Suppressor macrophage treated with lipopolysaccharide for 1 hour (primary cell): ENCODE measurements at regions not wholly inside any gene's neighbourhood (a gene's known extent, or its start where the extent isn't known, plus 50 kb on each side); places are given as distances from the start of the nearest gene placed in this dataset.

Source experiments
- DNase-seq, 3 donors: peaks; one replicate each; pipeline ENCODE4 v3.0.0-alpha.2; 2020 to 2022

DNA sequence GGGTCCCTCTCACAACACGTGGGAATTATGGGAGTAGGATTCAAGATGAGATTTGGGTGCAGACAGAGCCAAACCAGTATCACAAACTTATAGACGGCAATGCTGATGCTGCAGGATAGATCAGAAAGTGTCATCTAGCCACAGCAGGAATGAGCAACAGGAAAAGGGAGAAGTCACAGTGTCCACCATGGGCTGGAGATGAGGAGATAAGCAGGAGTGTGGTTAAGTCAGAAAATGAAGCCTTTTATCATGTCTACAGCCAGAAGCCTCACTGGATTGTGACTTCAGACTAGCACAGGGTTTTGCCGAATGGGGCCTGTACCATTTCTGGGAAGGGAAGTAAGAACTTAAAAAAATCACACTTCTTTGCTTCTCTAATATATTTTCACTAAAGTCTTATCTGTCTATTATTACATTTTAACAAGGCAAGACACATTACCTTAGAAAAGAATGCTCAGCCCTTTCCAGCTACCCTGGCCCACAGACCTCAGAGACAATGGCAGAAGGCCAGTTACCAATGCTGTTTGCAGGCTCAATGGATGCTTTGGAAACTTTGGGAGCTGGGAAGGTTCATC, 490.2 kb upstream of the SALL1 start:
- no peak for DNase-seq

DNA sequence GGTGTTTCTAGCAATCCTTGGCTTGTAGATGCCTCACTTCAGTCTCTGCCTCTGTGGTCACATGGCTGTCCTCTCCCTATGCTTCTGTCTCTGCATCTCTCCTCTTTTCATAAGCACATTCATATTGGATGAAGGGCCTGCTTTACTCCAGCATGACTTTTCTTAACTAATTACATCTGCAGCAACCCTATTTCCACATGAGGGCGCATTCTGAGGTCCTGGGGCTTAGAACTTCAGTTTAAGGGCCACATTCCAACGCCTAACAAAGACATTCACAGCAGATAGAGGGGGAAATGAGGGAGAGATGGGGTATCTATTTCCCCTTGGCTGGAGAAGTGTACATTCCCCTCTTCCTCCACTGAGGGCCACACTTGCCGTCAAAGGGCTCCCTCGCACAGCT, 489.1 kb upstream of the SALL1 start:
- DNase-seq = no peak

DNA sequence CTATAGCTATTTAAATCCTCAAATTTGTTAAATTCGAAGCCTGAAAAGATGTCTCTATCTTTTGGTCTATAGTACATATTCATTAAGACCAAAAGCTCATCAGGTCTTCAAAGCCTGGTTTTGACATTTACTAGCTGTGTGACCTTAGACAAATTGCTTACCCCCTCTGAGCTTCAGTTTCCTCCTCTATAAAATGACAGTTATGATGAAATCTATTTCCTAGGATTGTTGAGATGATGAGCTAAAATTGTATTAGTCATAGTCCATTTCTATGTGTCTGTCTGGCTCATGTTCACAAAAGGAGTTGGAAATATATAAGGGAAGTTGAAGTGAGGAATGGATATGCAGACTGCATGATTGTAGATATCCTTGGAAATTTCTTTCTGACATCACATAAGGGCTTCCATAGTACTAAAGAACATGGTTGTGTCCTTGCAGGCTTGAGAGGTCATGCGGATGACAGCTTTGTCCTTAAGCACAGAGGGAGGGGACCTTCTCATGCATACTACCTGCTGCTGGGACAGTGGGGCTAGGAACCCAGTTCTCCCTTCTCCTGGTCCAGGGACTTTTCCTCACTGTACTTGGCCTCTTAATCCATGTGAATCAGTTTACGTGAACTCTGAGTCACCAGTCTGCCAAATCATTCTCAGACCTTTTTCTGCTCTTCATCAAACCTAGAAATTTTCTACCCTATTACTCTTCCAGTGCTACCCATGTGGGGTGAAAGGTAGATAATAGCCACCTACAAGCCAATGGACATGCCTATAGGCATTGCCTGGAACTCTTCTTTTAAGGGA, 487.5 kb upstream of the SALL1 start:
- no peak for DNase-seq

DNA sequence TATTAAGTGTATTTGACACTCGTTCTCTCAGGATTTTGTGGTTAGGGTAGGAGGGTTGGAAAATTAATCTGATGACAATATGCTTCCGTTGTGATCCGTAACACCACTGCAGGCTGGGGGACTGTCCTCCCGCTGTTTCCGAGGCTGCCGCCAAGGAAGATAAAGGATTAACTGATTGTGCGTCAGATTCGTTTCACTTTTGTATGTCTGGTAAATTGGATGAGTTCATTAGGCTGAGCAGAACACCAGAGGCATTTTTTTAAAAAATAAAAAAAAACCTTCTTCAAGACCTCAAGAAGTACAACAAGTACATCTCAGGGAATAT, 486.7 kb upstream of the SALL1 start:
- DNase-seq = no peak

DNA sequence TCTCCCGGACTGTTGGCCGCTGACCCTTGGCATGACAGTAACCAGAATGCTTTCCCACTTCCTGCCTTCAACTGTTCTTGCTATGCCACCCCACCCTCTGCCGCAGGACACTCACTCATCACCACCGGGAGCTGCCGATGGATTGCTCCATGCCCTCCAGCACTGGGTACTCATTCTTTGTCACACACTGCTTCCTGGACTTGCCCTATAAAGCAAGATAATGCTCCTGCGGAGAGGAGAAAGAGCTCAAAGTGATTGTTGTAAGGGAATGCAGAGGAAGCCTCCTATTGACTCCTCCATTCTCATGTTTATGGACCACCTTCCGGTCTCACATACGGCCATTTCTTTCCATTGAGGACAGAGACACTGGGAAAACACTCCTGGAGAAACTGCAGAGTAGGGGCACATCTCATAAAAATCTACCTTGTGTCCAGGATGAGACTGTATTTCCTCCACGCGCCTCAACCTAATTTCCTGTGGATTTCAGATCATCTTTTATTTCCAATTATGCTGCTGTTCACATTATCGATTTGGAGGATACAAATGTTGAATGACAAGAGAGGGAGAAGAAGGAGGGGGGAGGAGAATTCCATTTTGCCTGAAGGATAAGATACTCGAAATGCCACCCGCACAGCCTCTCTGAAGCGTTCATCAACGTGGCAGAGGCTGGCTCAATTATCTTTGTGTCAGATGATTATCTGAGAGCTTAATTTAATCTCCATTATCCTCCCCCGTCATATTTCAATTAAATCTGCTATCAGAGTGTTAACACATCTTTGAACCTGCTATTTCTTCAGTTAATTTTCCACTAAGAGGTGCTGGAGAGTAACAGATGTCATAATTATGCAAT, 486.1 kb upstream of the SALL1 start:
- DNase-seq = no peak

DNA sequence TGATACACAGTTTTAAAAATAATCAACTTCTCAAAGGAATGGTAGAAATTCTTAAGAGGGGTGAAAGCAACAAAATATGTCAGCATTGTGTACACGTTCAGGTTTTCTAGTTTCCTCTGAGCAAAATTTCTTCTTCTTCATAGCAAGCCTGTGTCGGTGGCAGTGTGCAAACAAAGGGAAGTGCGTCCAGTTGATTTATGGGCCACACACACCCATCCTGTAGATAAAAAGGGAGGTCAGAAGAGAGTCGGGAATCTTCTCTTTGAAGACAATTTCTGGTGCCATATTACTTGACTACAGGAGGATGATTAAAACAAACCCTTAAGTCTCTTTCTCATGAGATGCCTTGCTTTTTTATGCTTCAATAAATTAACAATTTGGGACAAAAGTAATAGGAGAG, 484.1 kb upstream of the SALL1 start:
- no peak for DNase-seq

DNA sequence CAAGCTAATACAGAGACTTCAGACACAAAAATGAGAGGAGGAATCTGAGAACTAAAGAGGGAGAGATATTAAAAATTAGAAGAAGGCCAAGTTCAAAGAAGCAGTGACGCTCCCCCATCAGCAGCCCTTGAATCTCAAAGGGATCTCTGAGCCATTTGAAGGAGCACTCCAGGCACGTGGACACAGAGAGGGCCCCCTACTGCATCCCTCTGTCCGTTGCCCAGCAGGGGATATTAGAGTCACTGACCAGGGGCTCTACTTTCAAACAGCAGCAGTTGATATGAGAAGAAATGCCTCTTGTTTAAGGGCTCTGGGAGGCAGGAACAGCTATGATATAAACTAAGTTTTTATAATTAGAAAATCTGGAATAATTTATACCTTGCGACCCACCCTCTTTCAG, 479.0 kb upstream of the SALL1 start:
- DNase-seq = no peak

DNA sequence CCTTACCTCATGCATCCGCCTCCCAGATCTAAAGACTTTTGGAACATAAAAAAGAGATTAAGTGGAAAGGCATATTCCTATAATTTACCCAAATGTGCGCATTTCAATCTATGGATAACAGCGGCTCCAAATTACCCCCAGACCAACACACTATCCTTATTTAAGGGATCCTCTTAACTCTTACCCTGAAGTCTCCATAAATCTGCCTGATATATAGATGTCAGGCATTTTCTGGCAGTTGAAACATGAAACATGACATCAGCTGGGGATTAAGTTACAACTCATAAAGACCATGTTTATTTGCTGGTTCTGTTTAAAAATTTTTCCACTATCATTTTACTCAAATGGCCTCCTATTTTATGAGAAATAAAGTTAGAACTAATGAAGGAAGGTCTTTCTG, 478.5 kb upstream of the SALL1 start:
- no peak for DNase-seq

DNA sequence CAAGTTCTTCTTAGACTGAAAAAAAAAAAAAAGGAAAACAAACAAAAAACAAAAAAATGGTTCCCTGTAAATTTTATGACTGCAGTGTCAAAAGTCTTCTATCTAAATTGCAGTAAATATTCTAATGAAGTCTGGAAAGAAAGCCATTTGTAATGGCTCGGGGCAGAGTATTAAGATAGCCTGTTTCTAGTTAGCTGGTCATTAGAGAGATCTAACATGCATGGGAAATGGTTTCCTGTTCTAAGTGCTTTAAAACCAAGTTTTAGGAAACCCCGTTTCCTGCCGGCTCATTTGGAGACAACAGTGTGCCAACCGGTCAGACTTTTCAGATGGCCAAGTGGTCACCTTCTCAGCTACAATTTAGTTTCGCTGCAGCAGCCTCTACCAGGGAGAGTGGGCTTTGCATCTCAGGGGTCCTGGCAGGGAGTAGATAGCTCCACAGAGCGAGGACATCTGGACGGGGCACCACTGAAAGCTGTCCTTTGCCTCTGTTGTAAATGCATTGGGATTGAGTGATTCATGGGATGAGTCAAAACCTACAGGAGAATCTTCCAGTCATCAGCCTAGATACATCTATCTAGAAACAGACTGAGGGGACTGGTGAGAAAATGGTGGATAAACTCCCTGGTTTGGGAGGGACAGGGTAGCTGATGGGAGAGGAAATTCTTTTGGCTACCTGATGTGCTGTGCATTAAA, 473.2 kb upstream of the SALL1 start:
- DNase-seq = no peak

DNA sequence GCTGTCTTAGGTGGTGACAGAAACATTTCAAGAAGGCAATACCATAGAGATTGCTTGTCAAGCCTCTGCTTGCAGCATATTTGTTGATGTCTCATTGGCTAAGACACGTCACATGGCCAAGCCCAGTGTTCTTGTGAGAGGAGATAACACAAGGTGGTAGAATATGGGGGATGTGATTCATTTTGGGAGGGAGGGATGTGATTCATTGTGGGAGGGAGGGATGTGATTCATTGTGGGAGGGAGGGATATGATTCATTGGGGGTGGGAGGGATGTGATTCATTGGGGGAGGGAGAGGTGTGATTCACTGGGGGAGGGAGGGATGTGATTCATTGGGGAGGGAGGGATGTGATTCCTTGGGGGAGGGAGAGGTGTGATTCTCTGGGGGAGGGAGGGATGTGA, 470.5 kb upstream of the SALL1 start:
- DNase-seq = no peak

DNA sequence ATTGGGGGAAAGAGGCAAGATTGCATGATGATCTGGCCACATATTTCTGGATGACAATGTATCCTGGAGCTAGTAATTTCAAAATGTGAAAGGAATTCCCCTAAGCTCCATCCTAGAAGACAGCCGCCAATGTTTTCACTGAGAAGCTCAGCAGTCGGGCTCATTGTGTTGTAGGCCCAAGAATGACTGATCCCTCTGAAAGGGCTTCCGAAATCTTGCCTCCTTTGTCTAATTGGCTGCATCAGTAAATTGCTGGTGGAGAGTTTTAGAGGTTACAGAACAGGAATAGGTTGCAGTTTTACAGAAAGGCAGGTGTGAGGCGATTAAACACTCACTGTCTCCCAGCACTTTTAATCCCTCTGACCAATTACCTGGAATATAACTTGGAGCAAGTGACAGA, 464.1 kb upstream of the SALL1 start:
- no peak for DNase-seq

DNA sequence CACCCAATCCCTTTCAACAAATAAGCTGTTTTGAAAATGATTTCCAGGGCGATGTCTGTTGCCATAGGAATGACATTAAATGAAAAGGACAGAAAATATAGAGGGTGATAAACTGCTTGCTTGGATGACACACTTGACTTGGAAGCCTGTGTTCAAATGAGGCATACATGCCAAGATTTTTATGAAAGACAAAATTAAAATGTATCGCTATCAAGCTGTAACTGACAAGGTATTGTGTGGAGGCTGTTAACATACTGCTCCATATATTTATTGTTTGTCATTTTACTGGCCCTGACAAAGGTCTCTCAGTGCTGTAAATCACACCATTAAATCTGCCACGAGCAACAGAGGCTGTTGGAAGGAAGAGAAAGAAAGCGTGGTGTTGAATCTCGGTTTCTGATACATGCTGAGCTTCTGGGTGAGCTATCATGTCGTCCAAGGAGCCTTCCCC, 456.2 kb upstream of the SALL1 start:
- DNase-seq = no peak

DNA sequence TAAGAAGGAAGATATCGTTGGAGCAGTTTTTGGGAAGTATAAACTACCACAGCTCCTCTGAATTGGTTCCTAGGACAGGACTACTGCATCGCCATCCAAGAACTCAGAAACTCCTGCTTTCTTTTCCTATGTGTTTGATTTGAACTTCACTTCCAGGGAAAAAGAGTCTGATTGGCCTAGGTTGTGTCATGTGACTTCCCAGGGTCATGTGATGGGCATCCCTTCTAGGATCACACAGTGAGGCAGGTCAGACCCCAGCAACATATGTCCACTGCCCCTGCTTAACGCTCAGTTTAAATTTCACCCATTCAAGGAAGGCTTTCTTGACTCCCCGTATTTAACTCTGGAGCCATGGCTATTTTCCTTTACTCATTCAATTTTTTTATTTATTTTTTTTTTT, 445.2 kb upstream of the SALL1 start:
- DNase-seq = no peak

DNA sequence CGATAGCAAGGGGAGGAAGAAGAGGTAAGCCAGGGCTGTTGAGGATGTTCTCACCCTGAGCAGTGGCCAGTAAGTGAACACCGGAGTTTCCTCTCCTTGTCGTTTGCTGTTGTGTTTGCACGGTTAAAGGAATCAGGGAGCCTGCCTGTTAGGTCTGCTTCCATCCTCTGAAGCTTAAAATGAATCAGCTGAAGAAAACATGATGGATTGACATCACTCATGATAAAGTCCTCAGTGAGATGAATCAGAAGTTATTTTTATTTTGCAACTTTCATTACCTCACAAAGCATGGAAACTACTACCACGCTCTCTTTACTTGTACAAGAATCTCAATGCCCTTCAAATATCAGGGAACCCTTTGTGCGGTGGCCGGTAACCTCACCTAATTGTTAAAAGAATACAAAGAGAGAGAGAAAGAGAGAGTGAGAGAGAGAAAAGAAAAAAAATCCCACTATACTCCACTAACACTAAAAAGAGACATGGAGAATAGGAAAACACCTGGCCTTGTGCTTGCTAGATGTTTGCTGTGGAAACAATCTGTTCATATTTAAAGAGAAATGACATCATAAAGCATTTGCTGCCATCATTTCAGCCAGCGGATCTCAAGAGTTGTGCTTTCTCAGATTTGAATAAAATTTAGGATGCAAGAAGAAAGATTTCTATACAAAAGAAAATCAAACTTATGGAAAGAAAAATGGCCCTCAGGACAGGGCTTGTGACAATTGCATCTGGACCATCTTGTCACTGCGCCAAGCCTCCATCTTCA, 441.6 kb upstream of the SALL1 start:
- DNase-seq = no peak

DNA sequence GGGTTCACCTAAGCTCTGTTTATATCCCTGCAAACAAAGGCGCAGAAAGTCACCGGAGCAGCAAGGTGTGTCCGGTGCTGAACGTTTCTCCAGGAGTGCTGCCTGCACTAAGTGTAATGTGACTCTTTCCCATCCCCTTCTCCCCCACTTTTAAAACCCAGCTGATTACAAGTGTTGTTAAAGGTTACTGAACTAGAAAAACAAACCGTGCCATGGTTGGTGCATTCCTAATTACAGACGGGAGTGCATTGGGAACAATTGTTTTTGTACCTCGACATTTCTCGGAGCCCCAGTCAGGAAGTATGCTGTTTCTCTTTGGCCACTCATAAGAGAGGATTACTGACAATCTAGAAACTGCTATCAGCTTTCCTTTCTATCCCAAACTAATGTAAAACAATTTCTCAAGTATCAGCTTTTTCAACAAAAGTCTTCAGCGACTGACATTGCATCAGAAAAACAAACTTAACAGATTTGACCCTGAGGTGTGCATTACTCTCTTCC, 441.0 kb upstream of the SALL1 start:
- no peak for DNase-seq

DNA sequence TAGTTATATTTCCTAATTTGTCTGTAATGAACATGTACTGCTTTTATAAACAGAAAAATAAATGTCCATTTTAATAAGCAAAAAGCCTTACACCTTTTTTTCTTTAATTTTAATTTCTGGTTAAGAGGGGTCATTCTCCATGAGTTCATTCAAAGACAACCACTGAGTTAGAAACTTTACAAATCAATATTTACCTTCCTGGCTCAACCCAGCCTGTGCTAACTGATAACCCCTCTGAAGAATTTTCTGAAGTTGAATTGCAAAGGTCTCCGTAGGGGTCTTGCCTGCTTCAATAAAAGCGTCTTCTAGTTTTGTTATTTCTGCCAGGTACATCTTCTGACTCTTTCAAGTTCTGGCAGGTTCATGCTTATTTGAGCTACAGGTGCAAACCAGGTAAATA, 440.4 kb upstream of the SALL1 start:
- no peak for DNase-seq

DNA sequence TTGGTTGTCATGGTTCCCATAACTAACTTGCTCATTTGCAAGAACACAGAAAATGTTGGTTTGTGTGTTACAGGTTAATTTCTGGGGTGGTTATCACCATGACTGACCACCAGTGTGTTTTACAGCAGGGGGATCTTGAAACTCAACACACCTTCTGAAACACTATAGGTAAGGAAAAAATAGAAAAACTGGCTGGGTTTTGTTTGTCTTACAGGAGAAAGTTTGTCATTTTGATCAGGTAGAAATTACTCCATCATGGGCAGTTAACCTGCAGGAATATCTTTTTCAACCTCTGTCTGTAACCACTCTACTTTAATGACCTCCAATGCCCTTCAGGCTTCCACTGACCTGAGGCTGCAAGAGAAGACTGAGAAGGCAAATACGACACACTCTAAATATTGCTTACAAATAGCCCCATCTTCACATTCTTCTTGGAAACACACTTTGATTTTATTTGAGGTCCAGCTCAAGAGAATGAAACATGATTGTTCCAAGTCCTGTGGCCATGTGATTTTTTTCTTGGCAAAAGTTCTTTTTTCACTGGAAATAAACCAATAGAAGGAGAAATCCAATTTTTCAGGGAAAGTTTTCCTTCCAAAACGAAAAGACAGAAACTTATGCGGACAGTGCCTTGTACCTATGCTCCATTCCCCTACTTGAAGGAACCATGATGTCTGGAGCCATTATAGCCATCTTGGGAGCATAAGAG, 428.7 kb upstream of the SALL1 start:
- DNase-seq = no peak

DNA sequence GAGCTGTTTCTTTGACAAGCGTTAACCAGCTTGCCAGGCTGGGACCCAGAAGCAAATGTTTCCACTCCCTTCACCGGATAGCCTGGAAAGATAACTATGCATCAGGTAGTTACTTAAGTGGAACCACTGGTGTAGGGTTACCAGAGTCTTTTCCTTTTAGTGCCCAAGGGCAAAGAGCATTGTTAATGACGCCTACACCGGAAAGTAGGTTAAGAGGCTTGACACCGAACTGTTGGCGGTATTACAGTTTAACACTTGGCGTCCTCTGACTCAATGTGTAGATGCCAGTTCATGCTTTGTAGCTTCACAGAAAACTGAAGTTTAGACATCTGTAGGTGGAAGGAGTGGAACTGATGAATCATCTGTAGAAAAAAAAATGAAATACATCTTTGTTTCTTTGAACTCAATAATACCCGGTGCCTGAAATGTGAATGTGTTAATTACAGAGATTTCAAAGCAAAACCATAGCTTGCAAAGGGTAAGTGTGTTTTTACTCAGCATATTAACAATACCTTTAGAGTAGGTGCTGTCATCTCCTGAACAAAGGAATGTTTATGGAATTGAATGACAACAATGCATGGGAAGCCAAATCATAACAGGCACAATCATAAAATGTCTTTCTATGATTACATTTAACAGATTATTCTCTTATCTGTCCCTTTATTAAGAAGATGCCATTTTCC, 426.7 kb upstream of the SALL1 start:
- no peak for DNase-seq

DNA sequence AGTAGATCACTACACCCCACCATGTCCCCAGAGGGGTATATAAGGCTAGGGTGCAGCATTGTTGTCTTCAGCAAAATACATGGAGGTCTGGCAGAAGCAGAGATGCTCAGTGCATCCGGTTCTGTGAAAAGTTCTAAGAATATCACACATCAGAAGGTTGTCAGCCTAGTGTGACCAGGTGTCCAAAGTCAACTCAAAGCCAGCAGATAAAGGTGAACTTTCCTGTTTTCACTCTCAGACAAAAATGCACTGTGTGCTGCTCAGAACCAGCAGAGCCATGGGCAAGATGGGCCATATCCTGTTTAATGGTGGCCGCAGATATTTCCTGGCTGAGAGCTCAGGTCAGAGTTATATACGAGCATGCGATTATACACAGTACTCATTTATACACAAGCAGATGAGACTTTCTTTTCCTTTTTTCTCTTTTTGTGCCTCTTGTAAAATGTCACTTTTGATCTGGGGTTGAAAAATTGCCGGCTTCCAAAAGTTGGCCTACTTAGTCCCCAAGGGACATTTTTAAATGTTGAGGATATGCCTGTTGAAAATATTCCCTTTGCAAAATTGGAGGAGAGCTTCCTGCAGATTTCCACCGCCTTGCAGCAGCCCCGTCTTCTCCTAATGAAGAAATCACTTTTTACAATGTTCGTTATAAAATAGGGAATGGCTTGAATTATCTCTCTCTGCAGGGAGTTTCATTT, 425.6 kb upstream of the SALL1 start:
- DNase-seq = no peak

DNA sequence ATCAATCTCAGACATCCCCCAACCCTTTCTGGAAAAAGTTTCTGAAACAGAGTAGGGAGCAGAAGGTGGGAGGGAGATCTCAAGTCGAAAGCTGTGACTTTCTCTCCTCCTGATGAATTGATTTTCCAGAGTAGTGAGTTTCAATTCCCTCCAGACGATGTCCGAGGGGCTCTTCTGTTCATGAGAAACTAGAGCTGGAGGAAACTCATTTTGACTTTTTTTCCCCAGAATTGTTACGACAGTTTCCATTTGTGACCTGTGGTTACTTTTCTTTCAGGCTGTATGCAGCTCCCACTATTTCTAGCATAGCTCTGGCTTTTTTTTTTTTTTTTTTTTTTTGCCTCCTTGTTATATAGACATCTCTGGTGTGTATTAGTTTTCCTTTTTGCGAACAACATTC, 422.1 kb upstream of the SALL1 start:
- no peak for DNase-seq
